ENCODE measurements at regions not wholly inside any gene's neighbourhood (a gene's known extent, or its start where the extent isn't known, plus 50 kb on each side); places are given as distances from the start of the nearest gene placed in this dataset.
"Not testable (repeated sequence)": the region's sequence is repeated elsewhere in the genome, so short reads cannot be mapped to it uniquely, and the experiment has no call there.

GRCh38 chr7:84733976-84734375 is 452.9 kb downstream of the SEMA3D start:
- TF ChIP-seq REST (IDR thresholded peaks at IDR 0.05; ENCODE audit: low read depth); CTCF (IDR thresholded peaks at IDR 0.05 in 2 of 3, conservative IDR thresholded peaks at IDR 0.05 in 1 of 3; ENCODE audit: borderline replicate concordance in 1 of 3, insufficient read depth in 1 of 3, low read depth in 2 of 3, low read length in 2 of 3); POLR2AphosphoS5 (IDR thresholded peaks at IDR 0.05; ENCODE audit: low read depth, low read length); JUND (IDR thresholded peaks at IDR 0.05); RAD21 (IDR thresholded peaks at IDR 0.05; ENCODE audit: low read depth); YY1 (IDR thresholded peaks at IDR 0.05; ENCODE audit: extremely low read depth, insufficient replicate concordance, low read depth, low read length); POLR2A (IDR thresholded peaks at IDR 0.05; ENCODE audit: borderline replicate concordance, extremely low read depth, insufficient read depth, insufficient read length); ZFX (IDR thresholded peaks at IDR 0.05); SIN3A (IDR thresholded peaks at IDR 0.05; ENCODE audit: low read depth); ZNF274 (IDR thresholded peaks at IDR 0.05; ENCODE audit: low read depth, low read length); EZH2phosphoT487 (IDR thresholded peaks at IDR 0.05; ENCODE audit: borderline replicate concordance): not testable (repeated sequence)

Data from HCT116 (cell line).